DND-41 (cell line): ENCODE measurements at regions not wholly inside any gene's neighbourhood (a gene's known extent, or its start where the extent isn't known, plus 50 kb on each side); places are given as distances from the start of the nearest gene placed in this dataset.
"Not testable (repeated sequence)": the region's sequence is repeated elsewhere in the genome, so short reads cannot be mapped to it uniquely, and the experiment has no call there.

ENCODE experiments used
- ATAC-seq: fragments of 200-7000 bp; cut with Tn5 transposase; 3 replicates; pipeline ENCODE4 v1.9.1; 2021; ENCODE audit warnings: low read depth; ENCODE audit not compliant: insufficient read depth
- DNase-seq: peaks from one replicate; pipeline ENCODE4 v3.0.0-alpha.2; 2020
- H2AFZ ChIP-seq: 2 replicates; pipeline ENCODE4 v1.6.0; 2012; ENCODE audit warnings: low read depth, low read length
- H3K27ac ChIP-seq: 2 replicates; pipeline ENCODE4 v1.5.1; 2012; ENCODE audit warnings: low read length, inconsistent platforms
- H3K27me3 ChIP-seq: fragments of 200-600 bp; sonication (generic); 2 replicates; pipeline ENCODE4 v1.6.0; 2012; ENCODE audit warnings: low read length, mild to moderate bottlenecking, inconsistent platforms; ENCODE audit not compliant: insufficient read depth, poor library complexity
- H3K36me3 ChIP-seq: 2 replicates; pipeline ENCODE4 v1.5.1; 2012; ENCODE audit warnings: low read length, inconsistent platforms; ENCODE audit not compliant: insufficient read depth
- H3K4me1 ChIP-seq: 2 replicates; pipeline ENCODE4 v1.5.1; 2012; ENCODE audit warnings: mild to moderate bottlenecking, low read length; ENCODE audit not compliant: insufficient read depth
- H3K4me2 ChIP-seq: 2 replicates; pipeline ENCODE4 v1.6.0; 2012; ENCODE audit warnings: mild to moderate bottlenecking, moderate library complexity, low read length, inconsistent platforms; ENCODE audit not compliant: insufficient read depth
- H3K4me3 ChIP-seq, 2 experiments: fragments of 200-600 bp in 1 of 2; shearing (Covaris generic) in 1 of 2; 2 replicates each; pipeline ENCODE4 v1.5.1; 2012 to 2016; ENCODE audit warnings: inconsistent platforms in 2 of 2, low read length in 2 of 2, mild to moderate bottlenecking in 2 of 2, low read depth in 1 of 2, moderate library complexity in 1 of 2
- H3K79me2 ChIP-seq: 2 replicates; pipeline ENCODE4 v1.6.0; 2012; ENCODE audit warnings: low read length, inconsistent platforms; ENCODE audit not compliant: insufficient read depth
- H3K9ac ChIP-seq: 2 replicates; pipeline ENCODE4 v1.6.0; 2012; ENCODE audit warnings: low read depth, mild to moderate bottlenecking, inconsistent platforms, low read length, moderate library complexity
- H3K9me3 ChIP-seq: 2 replicates; pipeline ENCODE4 v1.5.1; 2012; ENCODE audit warnings: low read length, moderate library complexity, mild to moderate bottlenecking, inconsistent platforms; ENCODE audit not compliant: insufficient read depth, severe bottlenecking
- H4K20me1 ChIP-seq: 2 replicates; pipeline ENCODE4 v1.6.0; 2012; ENCODE audit warnings: low read length; ENCODE audit not compliant: insufficient read depth
- CTCF ChIP-seq: IDR thresholded peaks from 2 replicates; pipeline ENCODE4 v1.5.1; 2012; ENCODE audit warnings: borderline replicate concordance, low read length, moderate library complexity, mild to moderate bottlenecking; ENCODE audit not compliant: poor library complexity, severe bottlenecking; ENCODE audit errors: extremely low read depth
- EZH2 ChIP-seq: IDR thresholded peaks from 3 replicates; pipeline ENCODE4 v1.6.1; 2012; ENCODE audit warnings: borderline replicate concordance, low read depth, mild to moderate bottlenecking, moderate library complexity, low read length, inconsistent platforms; ENCODE audit not compliant: severe bottlenecking

- not testable (repeated sequence) for H4K20me1 ChIP-seq, H3K9me3 ChIP-seq, H3K27ac ChIP-seq, ATAC-seq, H3K4me3 ChIP-seq, H3K27me3 ChIP-seq, H3K9ac ChIP-seq, H3K4me1 ChIP-seq, H3K4me2 ChIP-seq, H3K36me3 ChIP-seq, H3K79me2 ChIP-seq, H2AFZ ChIP-seq, DNase-seq
Measured at GRCh38 chr1:120950633-120951032, 61.1 kb downstream of the PPIAL4A start.

- not testable (repeated sequence) for H3K27ac ChIP-seq, H3K36me3 ChIP-seq, H3K4me2 ChIP-seq, H3K79me2 ChIP-seq, ATAC-seq, H3K27me3 ChIP-seq, H3K4me3 ChIP-seq, DNase-seq, H3K9ac ChIP-seq, H2AFZ ChIP-seq, H3K4me1 ChIP-seq, H3K9me3 ChIP-seq, H4K20me1 ChIP-seq
Measured at GRCh38 chr1:120951100-120951499, 61.5 kb downstream of the PPIAL4A start.

- H3K9me3 ChIP-seq, H3K4me1 ChIP-seq, ATAC-seq, H3K4me3 ChIP-seq, H3K4me2 ChIP-seq, H3K36me3 ChIP-seq, H3K79me2 ChIP-seq, H3K27me3 ChIP-seq, H3K9ac ChIP-seq, H2AFZ ChIP-seq, H3K27ac ChIP-seq, DNase-seq, H4K20me1 ChIP-seq: not testable (repeated sequence)
Measured at GRCh38 chr1:120952207-120952870, 62.8 kb downstream of the PPIAL4A start.

GRCh38 chr1:120952871-120953265 is 63.3 kb downstream of the PPIAL4A start:
- not testable (repeated sequence) for H3K9ac ChIP-seq, H3K27me3 ChIP-seq, DNase-seq, H3K9me3 ChIP-seq, H3K4me2 ChIP-seq, H3K4me1 ChIP-seq, H3K4me3 ChIP-seq, H4K20me1 ChIP-seq, H3K36me3 ChIP-seq, ATAC-seq, H3K27ac ChIP-seq, H3K79me2 ChIP-seq, H2AFZ ChIP-seq

GRCh38 chr1:120954736-120955135 is 65.2 kb downstream of the PPIAL4A start:
- Histone ChIP-seq H3K4me1 (no peaks in the 10 kb centered on the region), H3K9me3 (no peaks in the 10 kb centered on the region), H3K4me3 (no peak overlapping the region), H3K79me2 (no peaks in the 10 kb centered on the region), H3K9ac (no peak overlapping the region), H2AFZ (no peak overlapping the region), H3K4me2 (no peak overlapping the region), H3K36me3 (no peaks in the 10 kb centered on the region), H4K20me1 (no peaks in the 10 kb centered on the region), H3K27ac (no peak overlapping the region), H3K27me3 (no peaks in the 10 kb centered on the region)
- no peak for TF ChIP-seq CTCF
- no peak for TF ChIP-seq EZH2
- DNase-seq (no peak), ATAC-seq (no peak)

GRCh38 chr1:120955961-120956360 is 66.4 kb downstream of the PPIAL4A start:
- H3K9ac ChIP-seq, H3K4me2 ChIP-seq: not testable (repeated sequence)

GRCh38 chr1:120966018-120966417 is 76.4 kb downstream of the PPIAL4A start:
- H3K27ac ChIP-seq, H2AFZ ChIP-seq: not testable (repeated sequence)

More at GRCh38 chr1:120955961-120956360, 66.4 kb downstream of the PPIAL4A start:
- H2AFZ ChIP-seq, H3K79me2 ChIP-seq, H3K4me1 ChIP-seq, H3K9me3 ChIP-seq, H4K20me1 ChIP-seq, H3K27me3 ChIP-seq, H3K36me3 ChIP-seq, H3K27ac ChIP-seq, H3K4me3 ChIP-seq, DNase-seq, ATAC-seq: not testable (repeated sequence)

More at GRCh38 chr1:120966018-120966417, 76.4 kb downstream of the PPIAL4A start:
- H3K36me3 ChIP-seq, H4K20me1 ChIP-seq, H3K9me3 ChIP-seq, H3K4me3 ChIP-seq, H3K27me3 ChIP-seq, DNase-seq, H3K4me2 ChIP-seq, H3K79me2 ChIP-seq, H3K4me1 ChIP-seq, H3K9ac ChIP-seq, ATAC-seq: not testable (repeated sequence)
